ENCODE measurements at regions not wholly inside any gene's neighbourhood (a gene's known extent, or its start where the extent isn't known, plus 50 kb on each side); places are given as distances from the start of the nearest gene placed in this dataset.

DNA sequence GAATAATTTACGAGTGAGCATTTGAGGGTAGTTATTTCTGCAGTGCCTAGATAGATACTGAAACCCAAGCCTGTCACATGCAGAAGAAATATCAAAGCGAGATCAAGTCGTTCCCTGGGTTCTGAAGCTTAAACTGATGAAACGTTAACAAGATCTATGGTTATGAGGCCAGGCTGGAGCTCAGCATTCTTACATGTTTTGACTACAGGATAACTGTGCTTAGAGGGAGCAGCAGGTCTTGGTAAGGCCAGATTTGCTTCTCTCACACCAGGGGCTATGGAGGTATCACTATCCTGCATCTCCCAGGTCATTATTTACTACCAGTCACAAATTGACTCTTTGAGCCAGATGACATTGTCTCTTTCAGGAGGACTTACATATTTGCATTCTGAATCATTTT is 1401.4 kb upstream of the PRMT6 start:
- TF ChIP-seq, protein P1, sequence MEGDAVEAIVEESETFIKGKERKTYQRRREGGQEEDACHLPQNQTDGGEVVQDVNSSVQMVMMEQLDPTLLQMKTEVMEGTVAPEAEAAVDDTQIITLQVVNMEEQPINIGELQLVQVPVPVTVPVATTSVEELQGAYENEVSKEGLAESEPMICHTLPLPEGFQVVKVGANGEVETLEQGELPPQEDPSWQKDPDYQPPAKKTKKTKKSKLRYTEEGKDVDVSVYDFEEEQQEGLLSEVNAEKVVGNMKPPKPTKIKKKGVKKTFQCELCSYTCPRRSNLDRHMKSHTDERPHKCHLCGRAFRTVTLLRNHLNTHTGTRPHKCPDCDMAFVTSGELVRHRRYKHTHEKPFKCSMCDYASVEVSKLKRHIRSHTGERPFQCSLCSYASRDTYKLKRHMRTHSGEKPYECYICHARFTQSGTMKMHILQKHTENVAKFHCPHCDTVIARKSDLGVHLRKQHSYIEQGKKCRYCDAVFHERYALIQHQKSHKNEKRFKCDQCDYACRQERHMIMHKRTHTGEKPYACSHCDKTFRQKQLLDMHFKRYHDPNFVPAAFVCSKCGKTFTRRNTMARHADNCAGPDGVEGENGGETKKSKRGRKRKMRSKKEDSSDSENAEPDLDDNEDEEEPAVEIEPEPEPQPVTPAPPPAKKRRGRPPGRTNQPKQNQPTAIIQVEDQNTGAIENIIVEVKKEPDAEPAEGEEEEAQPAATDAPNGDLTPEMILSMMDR (conservative IDR thresholded peaks at IDR 0.05; ENCODE audit: low read depth, low read length): no peak
- no peak for TF ChIP-seq EZH2 (IDR thresholded peaks at IDR 0.05; ENCODE audit: borderline replicate concordance, low read depth, low read length, poor library complexity, severe bottlenecking)

Measured in A673 (cell line).